CD14-positive monocyte (primary cell): ENCODE measurements at regions not wholly inside any gene's neighbourhood (a gene's known extent, or its start where the extent isn't known, plus 50 kb on each side); places are given as distances from the start of the nearest gene placed in this dataset.
A peak's percentile ranks its signal among the peaks of the same experiment; 100 is the strongest.

ENCODE experiments used
- DNase-seq, 3 donors: peaks; one replicate each; pipeline ENCODE4 v3.0.0-alpha.2; 2011 to 2022
- H2AFZ ChIP-seq: 2 replicates; pipeline ENCODE4 v1.6.0; 2012; ENCODE audit warnings: mild to moderate bottlenecking, low read depth, low read length, inconsistent platforms; ENCODE audit not compliant: insufficient read depth, poor library complexity, severe bottlenecking
- H3K27ac ChIP-seq, 2 donors: 1 replicate in 1 of 2; 2 replicates in 1 of 2; pipeline ENCODE4 v1.5.1; 2012 to 2013; ENCODE audit warnings: low read length in 2 of 2, control low read depth in 1 of 2, inconsistent platforms in 1 of 2, low read depth in 1 of 2, mild to moderate bottlenecking in 1 of 2
- H3K27me3 ChIP-seq, 2 donors: one replicate each; pipeline versions ENCODE4 v1.6.0 to v1.6.1; 2011 to 2013; ENCODE audit warnings: low read length in 2 of 2; ENCODE audit not compliant: control insufficient read depth in 2 of 2, insufficient read depth in 2 of 2
- H3K36me3 ChIP-seq, 2 donors: replicated peaks in 1 of 2; 1 replicate in 1 of 2; 2 replicates in 1 of 2; pipeline versions ENCODE4 v1.5.1 to v1.6.1; 2012 to 2013; ENCODE audit warnings: low read length in 2 of 2, control low read depth in 1 of 2, inconsistent platforms in 1 of 2, mild to moderate bottlenecking in 1 of 2; ENCODE audit not compliant: insufficient read depth in 2 of 2, control insufficient read depth in 1 of 2
- H3K4me1 ChIP-seq, 2 donors: 1 replicate in 1 of 2; 2 replicates in 1 of 2; pipeline versions ENCODE4 v1.5.1 to v1.6.1; 2012 to 2013; ENCODE audit warnings: low read length in 2 of 2, control low read depth in 1 of 2, inconsistent platforms in 1 of 2, mild to moderate bottlenecking in 1 of 2, moderate library complexity in 1 of 2; ENCODE audit not compliant: insufficient read depth in 2 of 2, control insufficient read depth in 1 of 2
- H3K4me2 ChIP-seq: replicated peaks from 2 replicates; pipeline ENCODE3; 2012; ENCODE audit warnings: low read length, moderate library complexity, mild to moderate bottlenecking; ENCODE audit not compliant: poor library complexity, severe bottlenecking; ENCODE audit errors: extremely low read depth
- H3K4me3 ChIP-seq, 3 experiments: fragments of 200-600 bp in 1 of 3; sonication (generic) in 1 of 3; replicated peaks in 1 of 3; 1 replicate in 2 of 3; 2 replicates in 1 of 3; pipeline ENCODE4 v1.5.1; 2011 to 2013; ENCODE audit warnings: low read length in 3 of 3, mild to moderate bottlenecking in 3 of 3, control low read depth in 2 of 3, low read depth in 2 of 3, inconsistent platforms in 1 of 3, moderate library complexity in 1 of 3
- H3K79me2 ChIP-seq: 2 replicates; pipeline ENCODE4 v1.6.0; 2012; ENCODE audit warnings: mild to moderate bottlenecking, control low read depth, inconsistent platforms, low read length, moderate library complexity; ENCODE audit not compliant: insufficient read depth
- H3K9ac ChIP-seq: 2 replicates; pipeline ENCODE4 v1.6.0; 2017; ENCODE audit warnings: low read length, mild to moderate bottlenecking; ENCODE audit not compliant: insufficient read depth, poor library complexity, severe bottlenecking
- H3K9me3 ChIP-seq, 2 donors: replicated peaks in 1 of 2; 1 replicate in 1 of 2; 2 replicates in 1 of 2; pipeline versions ENCODE4 v1.5.1 to v1.6.1; 2012 to 2013; ENCODE audit warnings: low read length in 2 of 2, control low read depth in 1 of 2; ENCODE audit not compliant: control insufficient read depth in 1 of 2, insufficient read depth in 1 of 2
- H4K20me1 ChIP-seq: 2 replicates; pipeline ENCODE4 v1.6.0; 2012; ENCODE audit warnings: mild to moderate bottlenecking, low read length, control low read depth, moderate library complexity; ENCODE audit not compliant: insufficient read depth
- H3K27ac Mint-ChIP-seq, 7 donors: one replicate each; pipeline ENCODE4 v1.8.0; 2020; ENCODE audit warnings: mild to moderate bottlenecking in 7 of 7, mixed read lengths in 7 of 7, moderate library complexity in 6 of 7, inconsistent platforms in 2 of 7
- H3K27me3 Mint-ChIP-seq, 3 donors: one replicate each; pipeline ENCODE4 v1.8.0; 2021 to 2022; ENCODE audit warnings: low read depth in 3 of 3, mild to moderate bottlenecking in 3 of 3, mixed read lengths in 3 of 3, moderate library complexity in 3 of 3, inconsistent platforms in 1 of 3
- H3K36me3 Mint-ChIP-seq, 2 donors: one replicate each; pipeline ENCODE4 v1.8.0; 2020; ENCODE audit warnings: mixed read lengths in 2 of 2, inconsistent platforms in 1 of 2, mild to moderate bottlenecking in 1 of 2
- H3K4me1 Mint-ChIP-seq: one replicate; pipeline ENCODE4 v1.8.0; 2020; ENCODE audit warnings: mild to moderate bottlenecking, mixed read lengths
- H3K4me3 Mint-ChIP-seq, 2 donors: one replicate each; pipeline ENCODE4 v1.8.0; 2020; ENCODE audit warnings: mild to moderate bottlenecking in 2 of 2, mixed read lengths in 2 of 2, moderate library complexity in 1 of 2
- H3K9me3 Mint-ChIP-seq, 7 donors: one replicate each; pipeline ENCODE4 v1.8.0; 2020 to 2022; ENCODE audit warnings: mixed read lengths in 7 of 7, mild to moderate bottlenecking in 6 of 7, moderate library complexity in 6 of 7, inconsistent platforms in 2 of 7
- WGBS: methylation state at CpG from one replicate; pipeline ENCODE4 v1.1.5; 2013; ENCODE audit warnings: missing lambda C conversion rate; ENCODE audit not compliant: insufficient coverage; 5-methylcytosine and 5-hydroxymethylcytosine counted together
- intact Hi-C, 2 donors: fragments of 100-400 bp; cut with micrococcal nuclease; formaldehyde crosslinking; loops; one replicate each; pipeline versions ENCODE4 v1.15.0 to v1.15.1; 2023
- TF ChIP-seq, protein P1 (sequence below): fragments of 200-600 bp; IDR thresholded peaks from one replicate; pipeline ENCODE4 v1.8.0; 2022; ENCODE audit warnings: antibody characterized with exemption, mild to moderate bottlenecking

- H3K27me3 ChIP-seq: no peaks in the 10 kb centered on the region
- H3K79me2 ChIP-seq: peaks cover 69% of the 10 kb centered on the region
- DNase-seq: no peak
- intact Hi-C loops: no loop called here
- H3K4me2 ChIP-seq: peak overlapping the region; percentile 60
- WGBS: 84% methylated on average over 13 of the region's 14 CpGs
- peaks cover 50% of the 10 kb centered on the region for H3K4me1 Mint-ChIP-seq
- TF ChIP-seq, protein P1, sequence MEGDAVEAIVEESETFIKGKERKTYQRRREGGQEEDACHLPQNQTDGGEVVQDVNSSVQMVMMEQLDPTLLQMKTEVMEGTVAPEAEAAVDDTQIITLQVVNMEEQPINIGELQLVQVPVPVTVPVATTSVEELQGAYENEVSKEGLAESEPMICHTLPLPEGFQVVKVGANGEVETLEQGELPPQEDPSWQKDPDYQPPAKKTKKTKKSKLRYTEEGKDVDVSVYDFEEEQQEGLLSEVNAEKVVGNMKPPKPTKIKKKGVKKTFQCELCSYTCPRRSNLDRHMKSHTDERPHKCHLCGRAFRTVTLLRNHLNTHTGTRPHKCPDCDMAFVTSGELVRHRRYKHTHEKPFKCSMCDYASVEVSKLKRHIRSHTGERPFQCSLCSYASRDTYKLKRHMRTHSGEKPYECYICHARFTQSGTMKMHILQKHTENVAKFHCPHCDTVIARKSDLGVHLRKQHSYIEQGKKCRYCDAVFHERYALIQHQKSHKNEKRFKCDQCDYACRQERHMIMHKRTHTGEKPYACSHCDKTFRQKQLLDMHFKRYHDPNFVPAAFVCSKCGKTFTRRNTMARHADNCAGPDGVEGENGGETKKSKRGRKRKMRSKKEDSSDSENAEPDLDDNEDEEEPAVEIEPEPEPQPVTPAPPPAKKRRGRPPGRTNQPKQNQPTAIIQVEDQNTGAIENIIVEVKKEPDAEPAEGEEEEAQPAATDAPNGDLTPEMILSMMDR: no peak
- peak overlapping the region in 1 of 2 donors; percentile 71 for H3K4me3 Mint-ChIP-seq
- no peaks in the 10 kb centered on the region for H3K9me3 ChIP-seq
- peak overlapping the region; percentile 29 for H3K9ac ChIP-seq
- no peak overlapping the region for H2AFZ ChIP-seq
- H4K20me1 ChIP-seq: peaks cover 75% of the 10 kb centered on the region
- H3K4me1 ChIP-seq: peaks cover 39 to 49% of the 10 kb centered on the region in 2 donors
- peaks cover 16 to 72% of the 10 kb centered on the region in 2 donors for H3K36me3 Mint-ChIP-seq
- peaks cover 0 to 3% (median 1%) of the 10 kb centered on the region in 3 donors for H3K27me3 Mint-ChIP-seq
- peak overlapping the region in 1 of 3 experiments; percentile 53 for H3K4me3 ChIP-seq
- H3K9me3 Mint-ChIP-seq: no peaks in the 10 kb centered on the region
- peaks cover 25 to 35% of the 10 kb centered on the region in 2 donors for H3K36me3 ChIP-seq
- no peak overlapping the region for H3K27ac ChIP-seq
- peak overlapping the region in 3 of 7 donors; percentile 13 to 80 (median 22) for H3K27ac Mint-ChIP-seq
These were observed 279.5 kb downstream of the SEC14L1 start for GRCh38 chr17:77420095-77420803.

DNA sequence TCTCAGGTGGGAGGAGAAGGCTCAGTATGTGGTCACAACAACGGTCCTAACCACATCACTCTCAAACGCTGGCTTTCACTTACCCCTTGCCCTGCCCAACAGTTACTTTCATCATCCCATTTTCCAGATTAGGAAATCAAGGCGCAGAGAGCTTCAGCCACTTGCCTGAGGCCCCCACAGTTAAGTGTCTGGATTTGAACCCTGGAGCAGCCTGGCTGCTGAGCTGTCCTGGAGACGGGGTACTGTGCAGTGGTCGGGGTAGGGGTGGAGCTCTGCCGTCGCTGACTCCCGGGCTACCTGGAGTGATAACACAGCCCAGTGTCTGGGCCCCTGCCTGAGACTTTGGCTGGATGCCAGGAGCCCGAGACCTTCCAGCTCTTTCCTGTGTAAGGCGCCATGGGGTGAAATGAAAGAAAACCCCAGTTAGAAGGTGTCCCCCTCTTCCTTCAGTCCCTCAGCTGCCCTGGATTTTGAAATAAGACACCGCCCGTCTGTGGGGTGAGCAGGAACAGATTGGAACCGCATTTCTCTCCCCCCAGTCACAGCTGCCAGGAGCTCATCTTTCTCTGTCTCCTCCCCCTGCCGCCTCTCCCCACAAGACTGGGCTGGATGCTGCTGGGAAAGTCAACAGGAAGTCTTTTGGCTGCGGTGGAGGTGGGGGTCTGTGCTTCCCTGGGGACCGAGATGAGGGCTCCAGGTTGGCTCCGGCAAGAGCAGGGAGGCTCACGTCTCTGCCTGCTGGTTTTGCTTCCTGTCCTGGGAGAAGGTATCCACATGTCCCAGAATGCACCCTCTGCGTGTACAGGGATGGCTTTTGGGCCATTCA, 280.2 kb downstream of the SEC14L1 start:
- H3K9ac ChIP-seq: peak overlapping the region; percentile 29
- 2% methylated on average over 12 of the region's 19 CpGs for WGBS
- H3K36me3 Mint-ChIP-seq: peaks cover 14 to 65% of the 10 kb centered on the region in 2 donors

More for the DNA sequence above, 280.2 kb downstream of the SEC14L1 start:
- Histone ChIP-seq H3K4me1 (peaks cover 46 to 57% of the 10 kb centered on the region in 2 donors), H3K27me3 (no peaks in the 10 kb centered on the region), H2AFZ (no peak overlapping the region), H4K20me1 (peaks cover 69% of the 10 kb centered on the region), H3K79me2 (peaks cover 71% of the 10 kb centered on the region), H3K4me2 (peak overlapping the region; percentile 60), H3K27ac (no peak overlapping the region), H3K36me3 (peaks cover 20 to 27% of the 10 kb centered on the region in 2 donors), H3K9me3 (no peaks in the 10 kb centered on the region), H3K4me3 (peak overlapping the region in 1 of 3 experiments; percentile 53)
- intact Hi-C loops: no loop called here
- peaks cover 57% of the 10 kb centered on the region for H3K4me1 Mint-ChIP-seq
- H3K27me3 Mint-ChIP-seq: peaks cover 0 to 3% (median 1%) of the 10 kb centered on the region in 3 donors
- peak overlapping the region; percentile 54 to 77 for H3K4me3 Mint-ChIP-seq
- peak in 1 of 3 donors; percentile 28 for DNase-seq
- H3K27ac Mint-ChIP-seq: peak overlapping the region in 4 of 7 donors; percentile 13 to 80 (median 46)
- TF ChIP-seq, protein P1: no peak
- H3K9me3 Mint-ChIP-seq: no peaks in the 10 kb centered on the region
